ENCODE measurements at regions not wholly inside any gene's neighbourhood (a gene's known extent, or its start where the extent isn't known, plus 50 kb on each side); places are given as distances from the start of the nearest gene placed in this dataset.

DNA sequence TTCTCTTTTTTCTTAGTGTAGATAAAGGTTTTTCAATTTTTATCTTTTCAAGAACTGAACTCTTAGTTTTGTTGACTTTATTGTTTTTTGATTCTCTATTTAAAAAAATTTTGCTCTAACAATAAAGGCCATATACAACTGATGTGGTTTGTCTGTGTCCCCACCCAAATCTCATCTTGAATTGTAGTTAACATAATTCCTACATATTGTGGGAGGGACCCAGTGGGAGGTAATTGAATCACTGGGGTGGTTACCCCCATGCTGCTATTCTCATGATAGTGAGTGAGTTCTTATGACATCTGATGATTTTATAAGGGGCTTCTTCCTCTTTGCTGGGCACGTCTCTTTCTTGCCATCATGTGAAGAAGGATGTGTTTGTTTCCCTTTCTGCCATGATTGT, 199.8 kb downstream of the DHX35 start:
- TF ChIP-seq, protein P1, sequence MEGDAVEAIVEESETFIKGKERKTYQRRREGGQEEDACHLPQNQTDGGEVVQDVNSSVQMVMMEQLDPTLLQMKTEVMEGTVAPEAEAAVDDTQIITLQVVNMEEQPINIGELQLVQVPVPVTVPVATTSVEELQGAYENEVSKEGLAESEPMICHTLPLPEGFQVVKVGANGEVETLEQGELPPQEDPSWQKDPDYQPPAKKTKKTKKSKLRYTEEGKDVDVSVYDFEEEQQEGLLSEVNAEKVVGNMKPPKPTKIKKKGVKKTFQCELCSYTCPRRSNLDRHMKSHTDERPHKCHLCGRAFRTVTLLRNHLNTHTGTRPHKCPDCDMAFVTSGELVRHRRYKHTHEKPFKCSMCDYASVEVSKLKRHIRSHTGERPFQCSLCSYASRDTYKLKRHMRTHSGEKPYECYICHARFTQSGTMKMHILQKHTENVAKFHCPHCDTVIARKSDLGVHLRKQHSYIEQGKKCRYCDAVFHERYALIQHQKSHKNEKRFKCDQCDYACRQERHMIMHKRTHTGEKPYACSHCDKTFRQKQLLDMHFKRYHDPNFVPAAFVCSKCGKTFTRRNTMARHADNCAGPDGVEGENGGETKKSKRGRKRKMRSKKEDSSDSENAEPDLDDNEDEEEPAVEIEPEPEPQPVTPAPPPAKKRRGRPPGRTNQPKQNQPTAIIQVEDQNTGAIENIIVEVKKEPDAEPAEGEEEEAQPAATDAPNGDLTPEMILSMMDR (conservative IDR thresholded peaks at IDR 0.05; ENCODE audit: low read length), result no peak
- TF ChIP-seq EZH2phosphoT487 (IDR thresholded peaks at IDR 0.05; ENCODE audit: borderline replicate concordance), result no peak
